T follicular helper cell (primary cell): ENCODE measurements at regions not wholly inside any gene's neighbourhood (a gene's known extent, or its start where the extent isn't known, plus 50 kb on each side); places are given as distances from the start of the nearest gene placed in this dataset.
"Not testable (repeated sequence)": the region's sequence is repeated elsewhere in the genome, so short reads cannot be mapped to it uniquely, and the experiment has no call there.

Experiments
- DNase-seq: peaks from one replicate; pipeline ENCODE4 v3.0.0-alpha.2; 2020; ENCODE audit warnings: low read depth

DNA sequence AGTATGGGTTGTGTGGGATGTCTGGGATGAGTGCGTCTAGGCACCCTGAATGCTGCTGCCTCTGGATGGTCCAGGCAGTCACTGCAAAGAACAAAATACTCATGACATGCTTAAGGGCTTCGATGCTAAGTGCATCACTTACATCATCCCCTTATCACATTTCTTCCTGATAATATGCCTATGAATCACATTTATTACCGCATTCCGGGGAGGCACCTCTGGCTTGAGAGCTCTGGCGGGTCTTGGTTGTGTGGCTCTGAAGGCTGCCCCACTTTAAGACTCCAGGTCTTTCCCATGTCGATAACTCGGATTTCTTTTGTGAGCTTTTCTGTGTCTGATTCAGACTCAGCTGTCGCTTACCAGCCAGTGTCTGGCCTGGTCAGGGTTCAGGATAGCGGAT, 1126.4 kb downstream of the TBC1D22A start:
- no peak for DNase-seq

DNA sequence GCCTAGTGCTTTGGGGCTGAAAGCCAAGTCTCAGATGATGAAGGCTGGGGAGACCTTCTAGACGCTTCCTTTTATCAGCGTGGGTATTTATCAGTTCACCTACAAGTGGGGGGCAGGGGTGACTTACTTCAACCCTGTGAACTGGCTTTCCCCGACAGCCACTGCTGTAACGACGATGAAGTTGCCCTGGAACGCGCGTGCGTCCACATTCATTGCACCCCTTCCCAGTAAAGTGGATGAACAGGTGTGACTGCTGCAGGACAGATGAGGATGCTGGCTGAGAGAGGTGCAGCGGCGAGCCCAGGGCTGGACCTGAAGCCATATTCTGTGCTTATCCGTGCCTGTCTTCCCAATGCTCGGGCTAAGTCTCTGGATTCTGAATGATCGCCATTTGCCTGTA, 1122.3 kb downstream of the TBC1D22A start:
- no peak for DNase-seq

DNA sequence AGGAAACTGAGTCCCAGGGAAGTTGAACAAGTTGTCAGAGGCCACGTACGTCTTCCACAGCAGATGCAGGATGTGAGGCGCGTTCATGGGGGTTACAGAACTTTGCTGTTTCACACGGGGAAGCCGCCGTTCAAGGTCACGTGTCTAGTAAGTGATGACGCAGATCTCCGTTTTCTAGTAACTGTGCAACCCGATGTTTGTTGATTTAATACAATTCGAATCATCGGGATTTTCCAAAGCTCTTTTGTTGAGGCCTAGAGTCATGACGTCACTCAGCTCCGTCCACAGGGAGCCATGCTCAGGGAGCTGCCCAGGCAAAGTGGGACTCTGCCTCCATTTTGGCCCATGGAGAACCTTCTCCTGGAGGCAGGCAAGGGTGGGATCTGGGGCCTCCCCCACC, 1121.8 kb downstream of the TBC1D22A start:
- DNase-seq: no peak

DNA sequence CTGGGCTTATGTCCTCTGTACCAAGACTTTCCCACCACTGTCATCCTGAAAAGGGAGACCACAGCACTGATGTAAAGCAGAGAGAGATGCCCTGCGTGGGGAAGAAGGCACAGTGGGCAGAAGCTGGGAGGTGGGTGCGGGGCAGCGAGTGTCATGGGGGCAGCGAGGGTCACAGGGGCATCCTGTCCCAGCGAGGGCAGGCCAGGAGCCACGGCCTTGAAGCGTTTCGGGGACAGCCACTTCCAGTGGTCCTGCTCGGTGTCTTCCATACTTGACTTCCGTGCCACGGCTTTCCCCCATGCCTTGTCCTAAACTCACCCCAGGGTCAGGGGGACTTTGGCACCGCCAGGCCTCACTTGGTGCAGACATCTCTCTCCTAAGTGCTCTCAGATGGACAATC, 1121.3 kb downstream of the TBC1D22A start:
- no peak for DNase-seq

DNA sequence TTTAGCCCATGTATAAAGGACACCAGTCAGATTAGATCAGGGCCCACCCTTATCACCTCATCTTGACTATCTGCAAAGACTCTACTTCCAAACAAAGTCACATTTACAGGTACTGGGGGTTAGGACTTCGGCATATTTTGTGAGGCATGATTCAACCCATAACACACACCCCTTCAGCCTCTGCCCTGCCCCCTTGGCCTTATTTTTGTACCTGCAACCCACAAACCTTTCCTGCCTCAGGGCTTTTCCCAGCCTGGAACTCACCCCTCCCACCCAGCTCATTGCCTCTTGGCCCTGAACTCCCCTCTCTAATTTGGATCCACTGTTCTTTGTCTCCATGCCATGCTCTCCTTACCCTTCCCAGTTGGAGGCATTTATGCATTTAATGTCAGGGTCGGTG, 1116.9 kb downstream of the TBC1D22A start:
- no peak for DNase-seq

DNA sequence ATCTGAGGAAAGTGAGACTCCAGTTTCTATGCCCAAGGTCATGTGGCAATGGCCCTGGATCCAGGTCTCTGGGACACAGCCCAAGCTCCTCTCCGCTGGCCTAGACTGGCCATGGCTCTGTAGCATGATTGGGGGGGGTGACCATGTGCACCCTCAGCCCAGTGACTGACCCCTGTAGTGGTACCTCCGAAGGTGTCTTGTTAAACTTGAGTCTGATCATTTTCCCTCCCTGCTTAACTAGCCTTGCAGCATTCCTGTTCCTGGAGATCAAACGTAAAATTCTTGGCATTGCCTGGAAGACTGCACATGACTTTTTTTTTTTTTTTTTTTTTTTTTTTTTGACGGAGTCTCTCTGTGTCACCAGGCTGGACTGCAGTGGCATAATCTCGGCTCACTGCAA, 1116.0 kb downstream of the TBC1D22A start:
- DNase-seq: no peak

DNA sequence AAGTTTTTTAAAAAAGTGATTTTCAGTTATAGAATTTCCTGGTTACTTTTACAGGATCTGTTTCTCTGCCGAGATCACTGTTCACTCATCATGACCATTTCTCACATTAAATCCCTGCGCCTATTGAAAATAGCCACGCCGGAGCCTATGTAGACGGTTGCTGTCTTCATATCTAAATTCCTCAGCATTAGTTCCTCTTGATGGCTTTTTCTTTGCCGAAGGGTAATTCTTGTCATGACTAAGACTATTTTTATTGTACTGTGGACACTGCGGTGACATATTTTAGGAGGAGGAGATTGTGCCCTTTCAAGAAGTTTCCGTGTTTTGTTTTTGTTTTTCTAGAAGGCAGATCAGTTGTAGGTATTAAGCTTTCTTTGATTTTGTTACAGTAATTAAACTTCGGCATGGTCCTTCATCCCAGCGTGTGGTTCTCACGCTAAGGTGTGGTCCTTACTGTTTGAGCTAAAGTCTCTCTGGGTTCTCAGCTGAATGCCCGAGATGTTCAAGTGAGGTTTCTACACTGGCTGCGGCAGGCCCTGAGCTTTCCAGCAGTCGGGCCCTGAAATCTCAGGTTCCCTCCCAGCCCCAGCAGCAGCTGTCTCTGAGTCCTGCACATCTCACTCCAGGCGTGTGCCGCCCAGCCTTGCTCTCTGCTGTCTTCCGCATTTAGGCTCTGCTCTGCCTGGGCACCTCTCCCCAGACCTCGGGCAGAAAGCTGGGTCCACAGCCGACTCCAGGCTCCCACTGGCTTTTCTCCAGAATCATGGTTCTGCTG, 1110.5 kb downstream of the TBC1D22A start:
- DNase-seq: no peak

DNA sequence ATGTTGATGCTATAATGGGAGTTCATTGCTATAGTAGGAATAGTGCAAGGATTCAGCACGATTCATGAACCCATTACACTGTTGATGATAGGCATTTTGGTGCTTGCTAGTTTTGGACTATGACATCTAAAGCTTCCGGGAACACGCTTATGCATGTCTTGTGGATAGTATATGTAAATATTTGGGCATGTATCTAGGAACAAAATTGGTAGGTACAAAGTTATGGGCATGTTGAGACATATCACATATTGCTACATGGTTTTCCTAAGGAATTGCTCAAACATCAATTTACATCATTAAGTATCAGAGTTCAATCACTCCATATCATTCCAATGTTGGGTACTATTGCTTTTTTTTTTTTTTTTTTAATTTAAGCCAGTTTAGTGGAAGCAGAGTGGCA, 1103.2 kb downstream of the TBC1D22A start:
- no peak for DNase-seq

DNA sequence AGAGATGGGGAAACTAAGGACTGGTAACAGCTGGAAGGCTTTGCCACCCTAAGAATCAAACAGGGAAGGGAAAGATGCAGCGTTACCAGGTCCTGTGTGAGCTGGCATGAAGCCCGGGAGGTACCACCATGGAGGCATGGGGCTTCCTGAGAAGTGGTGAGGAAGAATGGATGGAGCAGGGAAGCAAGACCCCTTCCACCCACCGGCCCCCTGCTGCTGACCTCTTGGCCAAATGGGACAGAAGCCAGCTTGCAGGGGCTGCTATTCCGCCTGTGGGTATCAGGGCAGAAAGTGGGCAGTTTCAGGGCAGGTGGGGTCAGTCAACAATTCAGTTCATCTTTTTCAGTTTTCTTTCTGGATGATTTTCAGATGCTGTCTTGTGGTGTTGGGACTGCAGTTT, 1099.9 kb downstream of the TBC1D22A start:
- DNase-seq: no peak

DNA sequence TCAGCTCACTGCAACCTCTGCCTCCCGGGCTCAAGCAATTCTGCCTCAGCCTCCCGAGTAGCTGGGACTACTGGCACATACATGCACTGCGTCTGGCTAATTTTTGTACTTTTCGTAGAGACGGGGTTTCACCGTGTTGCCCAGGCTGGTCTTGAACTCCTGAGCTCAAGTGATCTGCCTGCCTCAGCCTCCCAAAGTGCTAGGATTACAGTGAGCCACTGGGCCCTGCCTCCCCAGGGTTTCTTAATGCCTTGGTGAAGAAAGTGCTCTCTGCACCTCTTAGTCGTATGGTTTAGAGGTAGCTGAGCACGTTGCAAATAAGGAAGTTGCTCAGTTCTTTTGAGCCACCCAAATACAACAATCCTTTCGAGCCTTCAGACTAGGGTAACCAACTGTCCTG, 1098.5 kb downstream of the TBC1D22A start:
- DNase-seq: not testable (repeated sequence)

DNA sequence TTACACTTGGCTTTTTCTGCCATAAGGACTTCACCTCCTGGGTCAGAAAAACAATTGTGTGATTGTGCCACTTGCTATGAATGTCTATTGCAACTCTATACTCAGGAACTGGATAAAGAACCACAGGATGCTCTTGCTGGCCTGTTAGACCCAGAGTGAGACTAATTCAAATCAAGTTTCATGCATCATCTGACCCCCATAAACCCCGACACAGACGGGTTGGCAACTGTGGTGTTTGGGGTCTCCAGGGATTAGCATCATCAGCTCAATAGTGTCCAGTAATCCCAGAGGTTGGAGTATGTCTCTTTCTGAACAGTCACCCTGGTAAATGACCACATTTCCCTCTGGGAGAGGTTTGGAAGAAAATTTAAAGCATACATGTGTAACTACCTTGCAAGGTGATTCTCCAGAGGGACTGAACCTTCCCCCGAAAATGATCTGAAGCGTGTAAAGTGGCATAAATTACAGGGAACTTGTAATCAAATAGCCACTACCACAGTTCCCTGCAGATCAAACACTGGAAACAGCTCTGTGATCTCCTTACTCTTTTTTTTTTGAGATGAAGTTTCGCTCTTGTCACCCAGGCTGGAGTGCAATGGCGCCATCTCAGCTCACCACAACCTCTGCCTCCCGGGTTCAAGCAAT, 1097.6 kb downstream of the TBC1D22A start:
- DNase-seq: no peak

DNA sequence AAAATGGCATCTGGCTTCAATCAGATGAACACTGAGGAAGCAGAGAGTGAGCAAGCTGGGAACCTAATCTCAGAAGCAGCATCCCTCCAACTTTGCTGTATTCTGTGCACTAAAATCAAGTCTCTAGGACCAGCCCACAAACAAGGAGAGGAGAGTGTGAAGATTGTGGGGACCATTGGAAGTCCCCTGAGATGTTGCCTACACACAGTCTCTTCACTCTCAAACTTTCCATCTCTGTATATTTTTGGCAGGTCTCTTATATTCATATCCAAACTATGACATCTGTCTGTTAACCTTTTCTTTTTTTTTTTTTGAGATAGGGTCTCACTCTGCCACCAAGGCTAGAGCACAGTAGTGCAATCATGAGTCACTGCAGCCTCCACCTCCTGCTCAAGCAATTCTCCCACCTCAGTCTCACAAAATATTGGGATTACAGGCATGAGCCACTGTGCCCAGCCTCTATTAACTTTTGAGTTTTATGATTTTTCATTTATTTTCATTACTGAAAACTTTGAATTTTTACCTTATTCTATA, 1096.4 kb downstream of the TBC1D22A start:
- no peak for DNase-seq

DNA sequence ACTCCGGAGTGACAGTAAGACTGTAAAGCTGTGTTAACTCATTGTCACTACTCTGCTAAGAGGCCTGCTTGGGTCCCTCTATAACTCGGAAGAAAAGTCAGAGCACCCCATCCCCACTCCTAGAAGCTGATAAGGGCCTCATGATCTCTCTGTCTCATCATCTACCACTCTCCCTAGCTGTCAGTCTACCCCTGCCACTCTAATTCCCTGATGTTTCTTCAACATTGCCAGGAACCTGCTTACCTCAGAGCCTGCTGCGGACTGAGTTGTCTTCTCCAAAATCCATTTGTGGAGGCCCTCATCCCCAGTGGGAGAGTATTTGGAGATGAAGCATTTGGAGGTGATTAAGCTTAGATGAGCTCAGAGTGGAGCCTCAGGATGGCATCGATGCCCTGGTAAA, 1092.2 kb downstream of the TBC1D22A start:
- no peak for DNase-seq

DNA sequence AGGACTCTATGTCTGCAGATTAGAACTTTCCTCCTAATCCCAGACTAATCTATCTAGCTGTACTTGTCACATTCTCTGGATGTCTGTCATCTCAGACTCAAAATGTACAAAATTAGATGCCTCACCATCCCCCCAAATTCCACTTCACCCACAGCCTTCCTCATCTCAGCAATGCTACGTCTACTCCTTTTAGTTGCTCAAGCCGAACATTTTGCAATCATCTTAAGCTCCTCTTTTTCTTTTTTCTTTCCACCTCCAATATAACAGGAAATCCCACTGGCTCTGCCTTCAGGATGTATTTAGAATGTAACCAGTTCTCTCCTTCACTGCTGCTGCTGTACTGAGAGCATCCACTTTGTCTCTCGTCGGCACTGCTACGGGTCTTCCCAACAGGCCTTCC, 1091.8 kb downstream of the TBC1D22A start:
- no peak for DNase-seq

DNA sequence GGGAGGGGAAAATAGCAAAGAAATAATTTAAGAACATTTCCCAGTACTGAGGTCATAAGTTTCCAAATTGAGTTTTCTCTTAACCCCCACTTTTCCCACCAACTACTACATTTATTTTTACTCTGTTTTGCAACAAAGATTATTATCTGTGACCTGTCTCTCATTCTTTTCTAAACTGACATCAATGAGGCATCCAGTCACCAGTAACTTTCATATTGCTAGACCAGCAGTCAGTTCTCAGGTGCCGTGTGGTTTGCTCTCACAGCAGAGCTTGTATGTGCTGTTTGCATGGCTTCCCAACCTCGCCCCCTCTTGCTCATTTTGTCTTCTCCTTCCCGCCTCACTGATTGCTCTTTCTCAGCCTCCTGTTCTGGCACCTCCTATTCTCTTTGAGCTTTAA, 1091.3 kb downstream of the TBC1D22A start:
- DNase-seq: no peak

DNA sequence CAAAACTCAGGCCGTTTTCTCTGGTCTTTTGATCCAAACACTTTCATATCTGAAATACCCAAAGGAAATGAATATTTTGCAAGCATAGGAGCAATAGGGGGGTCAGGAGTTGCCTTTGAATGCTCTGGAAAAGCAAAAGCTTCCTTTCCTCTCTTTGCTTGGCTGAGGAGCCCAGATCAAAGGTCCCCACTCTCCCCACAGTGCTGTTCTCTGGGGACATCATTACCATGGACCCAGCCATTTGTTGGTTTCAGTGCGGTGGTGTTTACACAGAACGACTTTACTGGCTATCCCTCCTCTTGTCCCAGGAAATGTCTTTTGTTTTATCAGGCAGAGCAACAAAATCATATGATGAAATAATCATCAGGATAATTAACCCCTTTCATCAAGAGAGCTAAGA, 1089.1 kb downstream of the TBC1D22A start:
- no peak for DNase-seq

DNA sequence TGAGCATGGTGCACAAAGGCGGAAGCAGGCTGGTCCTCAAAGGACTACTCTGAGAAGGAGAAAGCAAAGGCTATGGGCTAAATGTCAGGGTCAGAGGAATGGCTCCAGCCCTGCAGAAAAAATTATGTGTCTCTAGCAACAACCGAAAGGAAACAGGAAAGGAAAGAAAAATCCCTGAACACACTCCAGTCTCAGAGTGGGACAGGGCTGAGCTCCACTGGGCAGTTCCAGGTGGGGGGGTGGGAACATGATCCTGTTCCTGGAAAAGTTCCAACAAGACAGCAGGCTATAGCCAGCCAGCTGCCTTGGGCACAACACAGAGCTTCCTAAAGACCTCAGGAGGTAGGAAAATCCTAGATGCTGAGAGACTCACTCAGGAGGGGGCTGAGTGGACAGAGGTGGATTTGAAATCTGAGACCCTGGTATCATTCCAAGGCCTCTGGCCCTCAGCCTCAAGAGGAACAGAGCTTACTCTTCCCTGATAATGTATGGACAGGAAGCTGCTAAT, 1088.2 kb downstream of the TBC1D22A start:
- DNase-seq: no peak

DNA sequence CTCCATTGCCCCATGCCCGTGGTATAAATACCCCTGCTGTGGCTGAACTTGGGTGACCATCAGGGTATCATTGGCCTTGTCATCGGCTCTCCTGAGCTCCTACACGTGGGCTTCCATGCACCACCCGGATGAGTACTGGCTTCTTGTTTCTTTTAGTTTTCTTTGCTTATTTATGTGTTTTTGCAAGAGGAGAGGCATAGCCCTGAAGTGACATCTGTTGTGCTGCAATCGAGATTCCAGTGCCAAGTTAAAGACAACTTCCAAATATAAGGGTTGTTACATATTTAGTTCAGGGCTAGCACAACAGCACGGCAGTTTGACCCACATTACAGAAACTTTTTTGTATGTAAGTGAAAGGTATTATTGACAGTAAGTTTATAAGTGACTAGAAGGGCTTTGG, 1087.1 kb downstream of the TBC1D22A start:
- DNase-seq: no peak

DNA sequence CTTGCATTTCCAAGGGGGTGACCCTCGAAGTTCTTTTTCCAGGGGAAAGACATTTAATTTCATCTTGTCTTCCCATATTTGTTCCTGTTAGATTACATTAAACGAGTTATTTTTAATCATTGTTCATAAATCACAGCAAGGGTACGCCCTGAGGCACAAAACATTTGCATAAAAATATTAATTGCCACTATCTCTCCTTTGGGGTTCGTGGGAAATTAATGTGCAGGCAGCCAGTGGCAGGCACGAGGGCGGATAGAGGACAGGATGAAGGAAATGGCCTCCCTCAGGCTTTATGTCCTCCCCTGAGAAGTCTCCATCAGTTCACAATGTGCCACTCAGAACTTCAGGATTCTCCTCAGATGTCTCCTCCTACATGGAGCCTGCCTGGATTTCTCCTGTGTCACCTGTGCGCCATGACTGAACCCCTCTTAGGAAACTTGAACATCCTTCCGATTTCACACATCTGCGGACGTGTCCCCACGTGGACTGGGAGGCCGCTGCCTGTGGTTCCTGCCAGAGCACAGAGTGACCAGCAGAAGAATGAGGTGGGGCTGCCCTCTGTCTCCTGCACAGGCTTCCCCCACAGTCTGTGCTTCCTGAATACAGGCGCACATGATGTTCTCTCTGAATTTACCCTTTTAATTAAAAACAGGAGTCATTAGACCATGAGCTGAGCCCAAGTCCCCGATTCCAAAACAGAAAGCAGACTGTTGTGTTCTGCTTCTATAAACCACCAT, 1085.9 kb downstream of the TBC1D22A start:
- DNase-seq: no peak

DNA sequence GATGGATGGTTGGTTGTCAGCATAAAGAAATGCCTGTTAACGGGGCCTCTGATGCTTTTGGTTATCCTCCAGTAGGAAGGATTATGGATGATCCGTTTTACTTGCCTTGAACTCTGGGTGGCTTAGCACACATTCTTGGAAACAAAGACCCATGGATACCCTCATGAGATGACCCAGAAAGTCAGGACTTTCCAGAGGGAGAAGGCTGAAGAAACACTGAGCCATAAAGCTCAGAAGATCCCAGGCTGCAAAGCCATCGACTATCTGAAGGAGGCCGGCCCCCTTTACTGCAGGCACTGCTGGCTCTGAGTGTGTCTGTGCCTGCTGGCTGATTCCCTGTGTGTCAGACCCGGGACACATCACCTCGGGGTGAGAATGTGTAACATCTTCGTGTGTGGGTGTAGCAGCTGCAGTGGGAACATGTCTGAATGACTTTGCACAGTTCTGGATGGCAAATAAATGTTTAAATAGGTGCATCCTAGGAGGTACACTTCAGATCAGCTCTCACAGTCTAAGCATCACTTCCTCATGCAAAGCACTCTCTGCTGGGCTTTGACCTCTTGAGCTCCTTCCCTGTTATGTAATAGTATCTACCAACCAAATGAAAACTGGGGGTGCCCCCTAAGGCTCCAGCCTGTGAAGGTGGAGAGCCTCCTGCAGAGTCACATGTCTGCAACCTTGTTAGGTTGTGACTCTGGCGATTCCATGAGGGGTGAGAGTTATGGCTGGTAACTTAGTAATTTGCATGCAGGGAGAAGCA, 1084.9 kb downstream of the TBC1D22A start:
- DNase-seq: no peak

DNA sequence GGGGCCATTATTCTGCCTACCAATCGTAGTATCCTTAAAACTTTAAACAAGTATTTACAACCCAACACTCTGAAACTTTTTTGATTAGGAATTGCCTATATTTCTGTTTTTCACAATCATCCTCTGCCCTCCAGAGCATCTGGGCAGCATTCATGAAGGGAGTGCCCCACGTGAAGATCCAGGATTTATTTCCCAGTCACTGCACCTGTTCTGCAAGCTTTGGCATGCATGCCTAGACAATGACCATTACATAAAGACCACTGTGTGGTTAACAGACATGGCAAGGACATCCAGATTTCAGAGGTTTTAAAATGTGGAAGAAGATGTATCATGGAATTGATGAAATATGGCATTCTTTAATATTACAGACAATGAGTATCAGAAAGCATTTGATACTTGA, 1083.8 kb downstream of the TBC1D22A start:
- no peak for DNase-seq

DNA sequence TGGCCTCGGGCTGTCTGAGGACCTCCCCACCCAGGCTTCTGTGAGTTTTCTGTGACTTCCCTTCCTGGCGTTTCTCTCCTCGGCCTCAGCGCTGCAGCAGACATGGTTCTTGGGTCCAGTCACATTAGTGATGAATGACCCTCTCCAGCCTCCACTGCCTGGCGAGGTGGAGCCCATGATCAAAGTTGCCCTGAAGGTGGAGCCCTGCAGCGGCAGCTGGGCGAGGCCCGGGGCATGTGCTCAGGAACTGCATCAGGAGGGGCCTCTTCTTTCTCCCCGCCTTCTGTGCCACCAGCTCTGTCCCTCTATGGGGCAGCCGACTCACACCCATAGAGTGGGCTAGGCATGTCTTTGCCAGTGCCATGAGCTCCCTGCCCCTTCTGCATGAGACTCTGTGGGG, 1079.7 kb downstream of the TBC1D22A start:
- DNase-seq: no peak
